Sigmoid colon (tissue), 6 donors: ENCODE measurements at regions not wholly inside any gene's neighbourhood (a gene's known extent, or its start where the extent isn't known, plus 50 kb on each side); places are given as distances from the start of the nearest gene placed in this dataset.

Experiments used
- DNase-seq: peaks from one replicate; pipeline ENCODE4 v3.0.0-alpha.2; 2019
- H3K27ac ChIP-seq, 4 donors: fragments of 200-600 bp; sonication (generic); one replicate each; pipeline ENCODE4 v1.5.1; 2016 to 2019; ENCODE audit warnings: mild to moderate bottlenecking in 1 of 4
- H3K27me3 ChIP-seq, 3 donors: fragments of 200-600 bp; sonication (generic); one replicate each; pipeline ENCODE4 v1.5.1; 2019; ENCODE audit warnings: mild to moderate bottlenecking in 1 of 3
- H3K36me3 ChIP-seq, 4 donors: fragments of 200-600 bp; sonication (generic); one replicate each; pipeline ENCODE4 v1.5.1; 2016 to 2019
- H3K4me1 ChIP-seq, 4 donors: fragments of 200-600 bp; sonication (generic); one replicate each; pipeline ENCODE4 v1.5.1; 2017 to 2019
- H3K4me3 ChIP-seq, 4 donors: fragments of 200-600 bp; sonication (generic); one replicate each; pipeline ENCODE4 v1.5.1; 2017 to 2019; ENCODE audit warnings: mild to moderate bottlenecking in 2 of 4, moderate library complexity in 1 of 4
- H3K9me3 ChIP-seq, 4 donors: fragments of 200-600 bp in 3 of 4; sonication (generic) in 3 of 4; one replicate each; pipeline versions ENCODE4 v1.5.1 to v1.6.1; 2013 to 2019
- EP300 ChIP-seq, 4 donors: sonication (generic); formaldehyde crosslinking; IDR thresholded peaks; one replicate each; pipeline ENCODE4 v1.6.1; 2017; ENCODE audit warnings: antibody characterized with exemption in 4 of 4
- POLR2A ChIP-seq, 2 donors: fragments of 450-650 bp; IDR thresholded peaks; one replicate each; pipeline ENCODE4 v1.6.1; 2016; ENCODE audit warnings: antibody characterized with exemption in 2 of 2, mild to moderate bottlenecking in 2 of 2, moderate library complexity in 2 of 2
- POLR2AphosphoS5 ChIP-seq, 4 donors: sonication (generic); formaldehyde crosslinking; IDR thresholded peaks; one replicate each; pipeline ENCODE4 v1.6.1; 2017; ENCODE audit warnings: antibody characterized with exemption in 4 of 4
- WGBS, 2 donors: extraction: QIAGEN DNeasy Blood & Tissue Kit; methylation state at CpG; one replicate each; pipeline ENCODE4 v1.1.7; 2013; 5-methylcytosine and 5-hydroxymethylcytosine counted together
- intact Hi-C: fragments of 100-400 bp; cut with DNase I; formaldehyde crosslinking; loops from one replicate; pipeline ENCODE4 v1.15.1; 2023
- TF ChIP-seq, protein P1 (sequence below), 4 experiments: fragments of 450-650 bp in 3 of 4; fragments of 200-600 bp in 1 of 4; IDR thresholded peaks; one replicate each; pipeline ENCODE4 v1.5.1; 2016 to 2019; ENCODE audit warnings: antibody characterized with exemption in 4 of 4, mild to moderate bottlenecking in 3 of 4, moderate library complexity in 2 of 4
- donor health status: healthy with polysubstance abuse.
- donor health status: healthy.

GRCh38 chr9:693201-694091, 148.1 kb upstream of the DMRT1 start:
- peaks cover 0 to 86% (median 68%) of the 10 kb centered on the region in 4 donors for H3K4me1 ChIP-seq
- H3K4me3 ChIP-seq: peak overlapping the region; percentile 12 to 41 (median 33)
- H3K27me3 ChIP-seq: no peaks in the 10 kb centered on the region
- peak overlapping the region; percentile 80 to 96 (median 91) for H3K27ac ChIP-seq
- H3K9me3 ChIP-seq: no peaks in the 10 kb centered on the region
- 17 to 53% methylated on average over 6 of the region's 6 CpGs for WGBS, 2 donors
- TF ChIP-seq EP300 (IDR thresholded peaks at IDR 0.05): peak; percentile 65 to 94 (median 82)
- peak; percentile 74 to 82 (median 78) for TF ChIP-seq POLR2AphosphoS5 (IDR thresholded peaks at IDR 0.05)
- TF ChIP-seq, protein P1, sequence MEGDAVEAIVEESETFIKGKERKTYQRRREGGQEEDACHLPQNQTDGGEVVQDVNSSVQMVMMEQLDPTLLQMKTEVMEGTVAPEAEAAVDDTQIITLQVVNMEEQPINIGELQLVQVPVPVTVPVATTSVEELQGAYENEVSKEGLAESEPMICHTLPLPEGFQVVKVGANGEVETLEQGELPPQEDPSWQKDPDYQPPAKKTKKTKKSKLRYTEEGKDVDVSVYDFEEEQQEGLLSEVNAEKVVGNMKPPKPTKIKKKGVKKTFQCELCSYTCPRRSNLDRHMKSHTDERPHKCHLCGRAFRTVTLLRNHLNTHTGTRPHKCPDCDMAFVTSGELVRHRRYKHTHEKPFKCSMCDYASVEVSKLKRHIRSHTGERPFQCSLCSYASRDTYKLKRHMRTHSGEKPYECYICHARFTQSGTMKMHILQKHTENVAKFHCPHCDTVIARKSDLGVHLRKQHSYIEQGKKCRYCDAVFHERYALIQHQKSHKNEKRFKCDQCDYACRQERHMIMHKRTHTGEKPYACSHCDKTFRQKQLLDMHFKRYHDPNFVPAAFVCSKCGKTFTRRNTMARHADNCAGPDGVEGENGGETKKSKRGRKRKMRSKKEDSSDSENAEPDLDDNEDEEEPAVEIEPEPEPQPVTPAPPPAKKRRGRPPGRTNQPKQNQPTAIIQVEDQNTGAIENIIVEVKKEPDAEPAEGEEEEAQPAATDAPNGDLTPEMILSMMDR (IDR thresholded peaks at IDR 0.05): no peak
- TF ChIP-seq POLR2A (IDR thresholded peaks at IDR 0.05): peak in 1 of 2 donors; percentile 39
- intact Hi-C loops: loop anchor here (2.0 kb wide), 2 partner anchors 21 to 41 kb away; no protein-coding TSS in a partner anchor
- H3K36me3 ChIP-seq: no peaks in the 10 kb centered on the region
- DNase-seq: peak; percentile 93

- peak overlapping the region; percentile 80 to 96 (median 91) for H3K27ac ChIP-seq
- peaks cover 0 to 89% (median 74%) of the 10 kb centered on the region in 4 donors for H3K4me1 ChIP-seq
- TF ChIP-seq POLR2A (IDR thresholded peaks at IDR 0.05): no peak
- no peak for TF ChIP-seq POLR2AphosphoS5 (IDR thresholded peaks at IDR 0.05)
- TF ChIP-seq EP300 (IDR thresholded peaks at IDR 0.05): peak in 1 of 4 donors; percentile 35
- TF ChIP-seq, protein P1 (IDR thresholded peaks at IDR 0.05): no peak
- 79 to 81% methylated on average over 1 of the region's 1 CpG for WGBS, 2 donors
- H3K27me3 ChIP-seq: no peaks in the 10 kb centered on the region
- H3K36me3 ChIP-seq: no peaks in the 10 kb centered on the region
- no peaks in the 10 kb centered on the region for H3K9me3 ChIP-seq
- no peak for DNase-seq
- peak overlapping the region; percentile 12 to 41 (median 33) for H3K4me3 ChIP-seq
- intact Hi-C loops: loop anchor here (2.0 kb wide), 1 partner anchor 21 kb away; no protein-coding TSS in a partner anchor
These were observed 147.4 kb upstream of the DMRT1 start for GRCh38 chr9:694092-694402.

DNA sequence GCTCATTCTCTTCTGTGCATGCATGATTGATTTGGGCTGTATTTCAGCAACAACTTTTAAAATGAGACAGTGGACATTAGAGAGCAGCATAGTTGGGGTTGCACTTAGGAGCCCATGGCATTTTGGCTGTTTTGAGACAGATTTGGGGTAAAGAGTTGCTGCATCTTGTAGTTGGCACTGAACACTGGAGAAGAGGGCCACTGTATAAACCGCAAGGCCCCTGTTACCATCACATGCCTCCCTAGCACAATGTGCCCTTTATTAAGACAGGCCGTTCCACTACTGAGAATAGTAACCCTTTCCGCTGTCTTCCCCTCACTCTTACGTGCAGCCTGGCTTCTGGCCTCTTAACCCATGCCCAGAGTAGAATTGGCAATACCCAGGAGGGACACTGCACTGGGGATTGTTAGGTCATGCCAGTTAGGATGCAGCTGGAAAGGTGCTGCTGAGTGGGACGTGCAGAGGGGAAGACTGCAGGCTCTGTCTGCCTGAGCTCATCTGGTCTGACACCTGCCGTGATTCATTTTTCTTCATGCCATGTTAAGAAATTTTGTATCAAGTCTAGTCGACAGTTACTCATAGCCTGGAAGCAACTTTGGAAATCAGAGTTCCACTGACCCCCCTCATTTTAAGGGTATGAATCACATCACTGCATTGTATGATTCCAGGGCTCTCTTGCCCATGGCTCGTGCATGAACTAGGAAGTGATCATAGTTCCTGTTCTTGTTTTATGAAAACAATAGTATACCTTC, 146.9 kb upstream of the DMRT1 start:
- TF ChIP-seq EP300 (IDR thresholded peaks at IDR 0.05) (peak; percentile 33 to 91 (median 81)), POLR2A (IDR thresholded peaks at IDR 0.05) (no peak), POLR2AphosphoS5 (IDR thresholded peaks at IDR 0.05) (peak in 3 of 4 donors; percentile 33 to 51 (median 37))
- TF ChIP-seq, protein P1 (IDR thresholded peaks at IDR 0.05): no peak
- intact Hi-C loops: loop anchor here (2.0 kb wide), 1 partner anchor 20 kb away; no protein-coding TSS in a partner anchor
- DNase-seq: no peak
- 70 to 82% methylated on average over 8 of the region's 8 CpGs for WGBS, 2 donors
- H3K9me3 ChIP-seq: no peaks in the 10 kb centered on the region
- H3K4me3 ChIP-seq: peak overlapping the region; percentile 12 to 41 (median 33)
- no peaks in the 10 kb centered on the region for H3K36me3 ChIP-seq
- H3K4me1 ChIP-seq: peaks cover 0 to 91% (median 78%) of the 10 kb centered on the region in 4 donors
- H3K27ac ChIP-seq: peak overlapping the region; percentile 80 to 96 (median 91)
- H3K27me3 ChIP-seq: no peaks in the 10 kb centered on the region

- Histone ChIP-seq H3K27ac (peak overlapping the region; percentile 80 to 96 (median 91)), H3K4me1 (peaks cover 0 to 96% (median 84%) of the 10 kb centered on the region in 4 donors), H3K36me3 (no peaks in the 10 kb centered on the region), H3K27me3 (no peaks in the 10 kb centered on the region), H3K4me3 (peak overlapping the region in 3 of 4 donors; percentile 12 to 41 (median 35)), H3K9me3 (no peaks in the 10 kb centered on the region)
- DNase-seq: no peak
- TF ChIP-seq EP300 (IDR thresholded peaks at IDR 0.05) (no peak), POLR2A (IDR thresholded peaks at IDR 0.05) (no peak), POLR2AphosphoS5 (IDR thresholded peaks at IDR 0.05) (no peak)
- TF ChIP-seq, protein P1 (IDR thresholded peaks at IDR 0.05): no peak
- intact Hi-C loops: loop anchor here (2.0 kb wide), 1 partner anchor 20 kb away; no protein-coding TSS in a partner anchor
- WGBS, 2 donors: 64 to 70% methylated on average over 4 of the region's 4 CpGs
These were observed 146.2 kb upstream of the DMRT1 start for GRCh38 chr9:695252-695651.
